Loucy (cell line): ENCODE measurements at regions not wholly inside any gene's neighbourhood (a gene's known extent, or its start where the extent isn't known, plus 50 kb on each side); places are given as distances from the start of the nearest gene placed in this dataset.

ENCODE experiments used
- H2AFZ ChIP-seq: fragments of 200-600 bp; sonication (generic); 2 replicates; pipeline ENCODE4 v1.6.0; 2016; ENCODE audit warnings: antibody characterized with exemption, mild to moderate bottlenecking, low read length, moderate library complexity
- H3F3A ChIP-seq: fragments of 200-600 bp; 2 replicates; pipeline ENCODE4 v1.6.0; 2016; ENCODE audit warnings: antibody characterized with exemption, low read depth, mild to moderate bottlenecking
- H3K27me3 ChIP-seq: fragments of 200-600 bp; sonication (generic); 2 replicates; pipeline ENCODE4 v1.6.1; 2014; ENCODE audit warnings: low read length, mild to moderate bottlenecking; ENCODE audit not compliant: insufficient read depth, poor library complexity, severe bottlenecking
- H3K36me3 ChIP-seq: fragments of 200-600 bp; sonication (generic); 2 replicates; pipeline ENCODE4 v1.6.1; 2016; ENCODE audit warnings: low read length; ENCODE audit not compliant: insufficient read depth
- H3K4me1 ChIP-seq: fragments of 200-600 bp; sonication (generic); 2 replicates; pipeline ENCODE4 v1.5.1; 2014; ENCODE audit warnings: low read length, mild to moderate bottlenecking; ENCODE audit not compliant: insufficient read depth, poor library complexity, severe bottlenecking
- H3K4me2 ChIP-seq: fragments of 200-600 bp; sonication (generic); 2 replicates; pipeline ENCODE4 v1.6.0; 2014; ENCODE audit warnings: antibody characterized with exemption, low read length, low read depth, mild to moderate bottlenecking; ENCODE audit not compliant: poor library complexity, severe bottlenecking
- H3K4me3 ChIP-seq: fragments of 200-600 bp; sonication (generic); 2 replicates; pipeline ENCODE4 v1.5.1; 2014; ENCODE audit warnings: low read length, mild to moderate bottlenecking, mixed read lengths; ENCODE audit not compliant: poor library complexity, severe bottlenecking
- H3K79me2 ChIP-seq: fragments of 200-600 bp; sonication (generic); 2 replicates; pipeline ENCODE4 v1.6.1; 2014; ENCODE audit warnings: low read length; ENCODE audit not compliant: insufficient read depth
- H3K9ac ChIP-seq: fragments of 200-600 bp; sonication (generic); 2 replicates; pipeline ENCODE4 v1.6.0; 2014; ENCODE audit warnings: mild to moderate bottlenecking, low read depth, low read length, moderate library complexity; ENCODE audit not compliant: poor library complexity, severe bottlenecking
- H3K9me2 ChIP-seq: fragments of 200-600 bp; sonication (generic); replicated peaks from 2 replicates; pipeline ENCODE4 v1.6.1; 2016; ENCODE audit warnings: low read depth, low read length, mixed read lengths
- H3K9me3 ChIP-seq: fragments of 200-600 bp; sonication (generic); 2 replicates; pipeline ENCODE4 v1.6.1; 2014; ENCODE audit warnings: mild to moderate bottlenecking, antibody characterized with exemption, low read length, low read depth; ENCODE audit not compliant: insufficient read depth
- H4K20me1 ChIP-seq: fragments of 200-600 bp; sonication (generic); 2 replicates; pipeline ENCODE4 v1.6.0; 2014; ENCODE audit warnings: antibody characterized with exemption, low read length, mild to moderate bottlenecking; ENCODE audit not compliant: insufficient read depth, poor library complexity, severe bottlenecking
- EZH2phosphoT487 ChIP-seq: fragments of 200-600 bp; IDR thresholded peaks from 2 replicates; pipeline ENCODE4 v1.6.1; 2018; ENCODE audit warnings: antibody characterized with exemption, mild to moderate bottlenecking, moderate library complexity, borderline replicate concordance
- TF ChIP-seq, protein P1 (sequence below): fragments of 200-600 bp; sonication (generic); conservative IDR thresholded peaks from 2 replicates; pipeline ENCODE4 v1.5.1; 2014; ENCODE audit warnings: mild to moderate bottlenecking, antibody characterized with exemption, low read length

- Histone ChIP-seq H3K4me1 (no peaks in the 10 kb centered on the region), H3K36me3 (no peaks in the 10 kb centered on the region), H3K4me3 (no peak overlapping the region), H3K9me3 (no peaks in the 10 kb centered on the region), H3K27me3 (no peaks in the 10 kb centered on the region), H3K79me2 (no peaks in the 10 kb centered on the region), H3K9me2 (no peaks in the 10 kb centered on the region), H3F3A (no peaks in the 10 kb centered on the region), H3K9ac (no peak overlapping the region), H3K4me2 (no peak overlapping the region), H4K20me1 (no peaks in the 10 kb centered on the region), H2AFZ (no peak overlapping the region)
- TF ChIP-seq EZH2phosphoT487: no peak
- TF ChIP-seq, protein P1, sequence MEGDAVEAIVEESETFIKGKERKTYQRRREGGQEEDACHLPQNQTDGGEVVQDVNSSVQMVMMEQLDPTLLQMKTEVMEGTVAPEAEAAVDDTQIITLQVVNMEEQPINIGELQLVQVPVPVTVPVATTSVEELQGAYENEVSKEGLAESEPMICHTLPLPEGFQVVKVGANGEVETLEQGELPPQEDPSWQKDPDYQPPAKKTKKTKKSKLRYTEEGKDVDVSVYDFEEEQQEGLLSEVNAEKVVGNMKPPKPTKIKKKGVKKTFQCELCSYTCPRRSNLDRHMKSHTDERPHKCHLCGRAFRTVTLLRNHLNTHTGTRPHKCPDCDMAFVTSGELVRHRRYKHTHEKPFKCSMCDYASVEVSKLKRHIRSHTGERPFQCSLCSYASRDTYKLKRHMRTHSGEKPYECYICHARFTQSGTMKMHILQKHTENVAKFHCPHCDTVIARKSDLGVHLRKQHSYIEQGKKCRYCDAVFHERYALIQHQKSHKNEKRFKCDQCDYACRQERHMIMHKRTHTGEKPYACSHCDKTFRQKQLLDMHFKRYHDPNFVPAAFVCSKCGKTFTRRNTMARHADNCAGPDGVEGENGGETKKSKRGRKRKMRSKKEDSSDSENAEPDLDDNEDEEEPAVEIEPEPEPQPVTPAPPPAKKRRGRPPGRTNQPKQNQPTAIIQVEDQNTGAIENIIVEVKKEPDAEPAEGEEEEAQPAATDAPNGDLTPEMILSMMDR: no peak
These were observed 742.0 kb upstream of the RGMB start for GRCh38 chr5:98031496-98031895.

DNA sequence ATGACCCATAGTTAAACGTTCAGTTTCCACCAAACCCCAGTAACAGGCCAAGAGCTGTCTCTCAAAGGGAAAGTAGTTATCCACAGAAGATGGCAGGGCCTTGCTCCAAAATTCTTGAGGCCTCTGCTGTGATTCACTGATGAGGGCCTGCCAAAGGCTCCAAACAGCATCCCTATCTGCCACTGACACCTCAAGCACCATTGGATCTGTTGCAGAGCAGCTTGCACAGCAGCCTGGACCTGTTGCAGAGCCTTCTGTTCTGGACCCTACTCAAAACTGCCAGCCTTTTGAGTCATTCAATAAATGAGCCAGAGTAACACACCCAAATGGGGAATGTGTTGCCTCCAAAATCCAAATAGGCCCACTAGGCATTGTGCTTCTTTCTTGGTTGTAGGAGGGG is 741.5 kb upstream of the RGMB start:
- Histone ChIP-seq H3K4me3 (no peak overlapping the region), H3K4me1 (no peaks in the 10 kb centered on the region), H4K20me1 (no peaks in the 10 kb centered on the region), H3K79me2 (no peaks in the 10 kb centered on the region), H3K9ac (no peak overlapping the region), H2AFZ (no peak overlapping the region), H3K36me3 (no peaks in the 10 kb centered on the region), H3K4me2 (no peak overlapping the region), H3F3A (no peaks in the 10 kb centered on the region), H3K27me3 (no peaks in the 10 kb centered on the region), H3K9me3 (no peaks in the 10 kb centered on the region), H3K9me2 (no peaks in the 10 kb centered on the region)
- TF ChIP-seq, protein P1: no peak
- no peak for TF ChIP-seq EZH2phosphoT487

DNA sequence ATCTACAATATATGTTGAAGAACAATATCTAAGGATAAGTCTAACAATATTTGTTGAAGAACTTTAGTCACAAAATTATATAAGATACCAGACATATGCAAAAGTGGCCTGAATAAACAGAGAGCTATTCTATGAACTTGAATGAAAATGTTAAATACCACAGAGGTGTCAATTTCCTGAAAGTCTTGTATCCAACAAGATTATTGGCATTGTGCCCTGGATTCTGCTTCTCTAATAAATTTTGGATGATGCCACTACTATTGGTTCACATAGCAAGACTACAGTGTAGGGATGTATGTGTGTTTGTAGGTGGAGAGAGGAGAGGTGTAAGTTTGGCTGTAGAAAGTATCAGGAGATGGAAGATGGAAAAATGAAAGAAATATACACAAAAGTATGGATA is 731.8 kb upstream of the RGMB start:
- H2AFZ ChIP-seq: no peak overlapping the region
- H3K36me3 ChIP-seq: no peaks in the 10 kb centered on the region
- no peaks in the 10 kb centered on the region for H3K4me1 ChIP-seq
- no peak overlapping the region for H3K4me2 ChIP-seq
- TF ChIP-seq, protein P1: no peak
- no peak for TF ChIP-seq EZH2phosphoT487
- H3K27me3 ChIP-seq: no peaks in the 10 kb centered on the region
- H3K9me3 ChIP-seq: no peaks in the 10 kb centered on the region
- no peaks in the 10 kb centered on the region for H3K79me2 ChIP-seq
- no peaks in the 10 kb centered on the region for H4K20me1 ChIP-seq
- H3F3A ChIP-seq: no peaks in the 10 kb centered on the region
- no peak overlapping the region for H3K4me3 ChIP-seq
- H3K9ac ChIP-seq: no peak overlapping the region
- no peaks in the 10 kb centered on the region for H3K9me2 ChIP-seq
